ENCODE measurements at regions not wholly inside any gene's neighbourhood (a gene's known extent, or its start where the extent isn't known, plus 50 kb on each side); places are given as distances from the start of the nearest gene placed in this dataset.

- Histone ChIP-seq H3K4me1 (ENCODE audit: insufficient read depth, low read length) (no peaks in the 10 kb centered on the region), H3K27me3 (ENCODE audit: insufficient read depth, low read length) (no peaks in the 10 kb centered on the region), H3K9me3 (ENCODE audit: control insufficient read depth in 1 of 2, low read length in 2 of 2) (no peaks in the 10 kb centered on the region), H3K4me3 (ENCODE audit: low read length in 2 of 2) (no peak overlapping the region), H3K36me3 (ENCODE audit: insufficient read depth, low read length) (no peaks in the 10 kb centered on the region), H3K27ac (ENCODE audit: low read depth, low read length) (no peak overlapping the region)
- Mint-ChIP-seq H3K9me3 (peaks cover 0 to 2% (median 0%) of the 10 kb centered on the region in 8 donors), H3K4me1 (peaks cover 0 to 8% (median 3%) of the 10 kb centered on the region in 4 donors), H3K36me3 (no peaks in the 10 kb centered on the region), H3K27me3 (no peaks in the 10 kb centered on the region), H3K4me3 (no peak overlapping the region), H3K27ac (no peak overlapping the region)
- ChIA-PET CTCF (ENCODE audit: partially characterized antibody) (no interaction called here), POLR2A (ENCODE audit: partially characterized antibody) (no interaction called here)
- DNase-seq, result no peak
- intact Hi-C loops (cut with micrococcal nuclease), result no loop called here
Observed at GRCh38 chr4:165580351-165580905, 201.6 kb downstream of the CPE start.

DNA sequence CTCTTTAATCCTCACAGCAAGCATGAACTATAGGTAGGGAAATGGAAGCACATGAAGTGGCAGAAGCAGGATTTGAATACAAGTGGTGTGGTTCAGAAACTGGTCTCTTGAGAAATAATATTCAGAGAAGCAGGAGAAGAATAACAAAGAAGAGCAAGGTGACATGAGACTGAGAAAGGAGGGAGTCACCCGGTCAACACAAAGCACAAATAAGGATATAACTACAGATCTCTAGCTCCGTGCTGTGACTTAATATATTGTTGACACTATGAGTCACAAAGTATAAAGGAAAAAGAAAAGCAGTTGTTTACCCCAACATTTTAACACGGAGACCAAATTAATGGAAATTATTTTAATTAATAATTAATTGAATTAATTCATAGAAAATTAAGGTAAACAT lies 204.5 kb downstream of the CPE start:
- H3K4me3 ChIP-seq (ENCODE audit: low read length in 2 of 2), result no peak overlapping the region
- no peaks in the 10 kb centered on the region for H3K4me1 ChIP-seq (ENCODE audit: insufficient read depth, low read length)
- DNase-seq, result no peak
- no peak overlapping the region for H3K27ac Mint-ChIP-seq
- ChIA-PET POLR2A (ENCODE audit: partially characterized antibody) (no interaction called here), CTCF (ENCODE audit: partially characterized antibody) (no interaction called here)
- no peaks in the 10 kb centered on the region for H3K36me3 ChIP-seq (ENCODE audit: insufficient read depth, low read length)
- H3K27ac ChIP-seq (ENCODE audit: low read depth, low read length), result no peak overlapping the region
- H3K27me3 ChIP-seq (ENCODE audit: insufficient read depth, low read length), result no peaks in the 10 kb centered on the region
- H3K4me1 Mint-ChIP-seq, result no peaks in the 10 kb centered on the region
- H3K9me3 ChIP-seq (ENCODE audit: control insufficient read depth in 1 of 2, low read length in 2 of 2), result no peaks in the 10 kb centered on the region
- intact Hi-C loops (cut with micrococcal nuclease), result no loop called here
- H3K4me3 Mint-ChIP-seq, result no peak overlapping the region
- peaks cover 0 to 2% (median 0%) of the 10 kb centered on the region in 8 donors for H3K9me3 Mint-ChIP-seq
- H3K27me3 Mint-ChIP-seq, result peaks cover 0 to under 1% of the 10 kb centered on the region in 2 donors
- no peaks in the 10 kb centered on the region for H3K36me3 Mint-ChIP-seq

DNA sequence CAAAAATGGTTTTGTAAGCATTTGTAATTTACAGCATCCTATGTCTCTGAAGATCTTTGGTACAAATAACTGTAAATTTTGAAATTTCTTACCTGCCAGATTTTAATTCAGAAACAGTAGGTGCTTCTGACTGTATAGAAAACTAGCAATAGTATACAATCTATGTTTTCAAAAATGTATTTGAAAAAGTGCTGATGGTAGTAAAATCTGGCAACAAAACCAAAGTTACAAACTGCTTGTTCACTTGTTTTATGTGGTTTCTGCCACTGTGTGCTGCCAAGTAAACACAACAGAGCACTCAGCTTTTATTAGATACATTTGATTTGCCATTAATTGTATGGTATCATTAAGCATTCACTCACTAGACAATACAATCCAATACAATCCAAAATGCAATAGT lies 206.1 kb downstream of the CPE start:
- no peaks in the 10 kb centered on the region for H3K4me1 Mint-ChIP-seq

GRCh38 chr4:165588534-165589315 lies 209.9 kb downstream of the CPE start:
- Mint-ChIP-seq H3K4me1 (no peaks in the 10 kb centered on the region), H3K9me3 (peaks cover 0 to 4% (median 0%) of the 10 kb centered on the region in 8 donors), H3K36me3 (no peaks in the 10 kb centered on the region), H3K27ac (no peak overlapping the region), H3K4me3 (no peak overlapping the region), H3K27me3 (peaks cover 1 to 3% of the 10 kb centered on the region in 2 donors)
- no peaks in the 10 kb centered on the region for H3K36me3 ChIP-seq (ENCODE audit: insufficient read depth, low read length)
- CTCF ChIA-PET (ENCODE audit: partially characterized antibody), result no interaction called here
- no peak for DNase-seq
- intact Hi-C loops (cut with micrococcal nuclease), result no loop called here
- POLR2A ChIA-PET (ENCODE audit: partially characterized antibody), result no interaction called here
- no peaks in the 10 kb centered on the region for H3K4me1 ChIP-seq (ENCODE audit: insufficient read depth, low read length)
- no peak overlapping the region for H3K27ac ChIP-seq (ENCODE audit: low read depth, low read length)
- H3K27me3 ChIP-seq (ENCODE audit: insufficient read depth, low read length), result no peaks in the 10 kb centered on the region
- H3K9me3 ChIP-seq (ENCODE audit: control insufficient read depth in 1 of 2, low read length in 2 of 2), result no peaks in the 10 kb centered on the region
- no peak overlapping the region for H3K4me3 ChIP-seq (ENCODE audit: low read length in 2 of 2)

More for the DNA sequence above, 206.1 kb downstream of the CPE start:
- no peaks in the 10 kb centered on the region for H3K4me1 ChIP-seq (ENCODE audit: insufficient read depth, low read length)
- DNase-seq, result no peak
- H3K27ac ChIP-seq (ENCODE audit: low read depth, low read length), result no peak overlapping the region
- peaks cover 0 to 2% (median 0%) of the 10 kb centered on the region in 8 donors for H3K9me3 Mint-ChIP-seq
- H3K9me3 ChIP-seq (ENCODE audit: control insufficient read depth in 1 of 2, low read length in 2 of 2), result no peaks in the 10 kb centered on the region
- no peak overlapping the region for H3K4me3 ChIP-seq (ENCODE audit: low read length in 2 of 2)
- H3K27me3 ChIP-seq (ENCODE audit: insufficient read depth, low read length), result no peaks in the 10 kb centered on the region
- H3K4me3 Mint-ChIP-seq, result no peak overlapping the region
- no peaks in the 10 kb centered on the region for H3K36me3 Mint-ChIP-seq
- H3K27ac Mint-ChIP-seq, result no peak overlapping the region
- CTCF ChIA-PET (ENCODE audit: partially characterized antibody), result no interaction called here
- POLR2A ChIA-PET (ENCODE audit: partially characterized antibody), result no interaction called here
- H3K36me3 ChIP-seq (ENCODE audit: insufficient read depth, low read length), result no peaks in the 10 kb centered on the region
- intact Hi-C loops (cut with micrococcal nuclease), result no loop called here
- H3K27me3 Mint-ChIP-seq, result peaks cover 0 to 1% of the 10 kb centered on the region in 2 donors

DNA sequence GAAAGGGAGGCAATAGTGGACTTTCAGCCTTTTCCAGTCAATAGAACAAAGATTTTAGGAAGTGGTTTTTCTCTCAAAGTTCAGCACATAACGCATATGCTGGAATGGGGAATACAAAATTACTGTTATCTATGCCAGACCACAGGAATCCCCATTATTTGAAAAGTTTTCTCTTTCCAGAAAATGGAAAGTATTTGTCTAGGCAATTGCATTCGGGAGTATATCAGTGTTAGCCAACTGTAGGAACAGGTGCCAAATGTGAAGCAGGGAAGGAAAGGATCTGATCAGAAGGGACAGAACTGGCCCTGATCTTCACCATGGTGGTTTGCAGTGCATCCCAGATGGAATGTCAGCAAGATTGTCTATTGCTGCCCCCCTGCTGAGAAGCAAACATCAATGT lies 213.6 kb downstream of the CPE start:
- Mint-ChIP-seq H3K9me3 (peaks cover 0 to 4% (median 0%) of the 10 kb centered on the region in 8 donors), H3K4me1 (no peaks in the 10 kb centered on the region), H3K27me3 (peaks cover 1 to 3% of the 10 kb centered on the region in 2 donors), H3K36me3 (no peaks in the 10 kb centered on the region), H3K27ac (no peak overlapping the region), H3K4me3 (no peak overlapping the region)
- Histone ChIP-seq H3K27ac (ENCODE audit: low read depth, low read length) (no peak overlapping the region), H3K27me3 (ENCODE audit: insufficient read depth, low read length) (no peaks in the 10 kb centered on the region), H3K4me1 (ENCODE audit: insufficient read depth, low read length) (no peaks in the 10 kb centered on the region), H3K36me3 (ENCODE audit: insufficient read depth, low read length) (no peaks in the 10 kb centered on the region), H3K9me3 (ENCODE audit: control insufficient read depth in 1 of 2, low read length in 2 of 2) (no peaks in the 10 kb centered on the region), H3K4me3 (ENCODE audit: low read length in 2 of 2) (no peak overlapping the region)
- ChIA-PET POLR2A (ENCODE audit: partially characterized antibody) (no interaction called here), CTCF (ENCODE audit: partially characterized antibody) (no interaction called here)
- DNase-seq, result no peak
- intact Hi-C loops (cut with micrococcal nuclease), result no loop called here

GRCh38 chr4:165597581-165598480 lies 219.0 kb downstream of the CPE start:
- Mint-ChIP-seq H3K4me1 (no peaks in the 10 kb centered on the region), H3K4me3 (no peak overlapping the region), H3K9me3 (peaks cover 0 to 2% (median 0%) of the 10 kb centered on the region in 8 donors), H3K27me3 (peaks cover 0 to 2% of the 10 kb centered on the region in 2 donors), H3K36me3 (no peaks in the 10 kb centered on the region), H3K27ac (no peak overlapping the region)
- Histone ChIP-seq H3K27ac (ENCODE audit: low read depth, low read length) (no peak overlapping the region), H3K9me3 (ENCODE audit: control insufficient read depth in 1 of 2, low read length in 2 of 2) (no peaks in the 10 kb centered on the region), H3K4me3 (ENCODE audit: low read length in 2 of 2) (no peak overlapping the region), H3K36me3 (ENCODE audit: insufficient read depth, low read length) (no peaks in the 10 kb centered on the region), H3K27me3 (ENCODE audit: insufficient read depth, low read length) (no peaks in the 10 kb centered on the region), H3K4me1 (ENCODE audit: insufficient read depth, low read length) (no peaks in the 10 kb centered on the region)
- ChIA-PET CTCF (ENCODE audit: partially characterized antibody) (no interaction called here), POLR2A (ENCODE audit: partially characterized antibody) (no interaction called here)
- DNase-seq, result no peak
- intact Hi-C loops (cut with micrococcal nuclease), result no loop called here

- Histone ChIP-seq H3K4me3 (ENCODE audit: low read length in 2 of 2) (no peak overlapping the region), H3K36me3 (ENCODE audit: insufficient read depth, low read length) (no peaks in the 10 kb centered on the region), H3K27me3 (ENCODE audit: insufficient read depth, low read length) (no peaks in the 10 kb centered on the region), H3K9me3 (ENCODE audit: control insufficient read depth in 1 of 2, low read length in 2 of 2) (no peaks in the 10 kb centered on the region), H3K27ac (ENCODE audit: low read depth, low read length) (no peak overlapping the region), H3K4me1 (ENCODE audit: insufficient read depth, low read length) (no peaks in the 10 kb centered on the region)
- no peak overlapping the region for H3K27ac Mint-ChIP-seq
- no peaks in the 10 kb centered on the region for H3K36me3 Mint-ChIP-seq
- intact Hi-C loops (cut with micrococcal nuclease), result no loop called here
- no peaks in the 10 kb centered on the region for H3K4me1 Mint-ChIP-seq
- H3K27me3 Mint-ChIP-seq, result no peaks in the 10 kb centered on the region
- CTCF ChIA-PET (ENCODE audit: partially characterized antibody), result no interaction called here
- peaks cover 0 to 2% (median 0%) of the 10 kb centered on the region in 8 donors for H3K9me3 Mint-ChIP-seq
- POLR2A ChIA-PET (ENCODE audit: partially characterized antibody), result no interaction called here
- DNase-seq, result no peak
- no peak overlapping the region for H3K4me3 Mint-ChIP-seq
Observed at GRCh38 chr4:165600959-165601683, 222.3 kb downstream of the CPE start.

All from CD4-positive, alpha-beta memory T cell (primary cell).